Gastroesophageal sphincter (tissue), 4 donors: ENCODE measurements at regions not wholly inside any gene's neighbourhood (a gene's known extent, or its start where the extent isn't known, plus 50 kb on each side); places are given as distances from the start of the nearest gene placed in this dataset.
A peak's percentile ranks its signal among the peaks of the same experiment; 100 is the strongest.

Source experiments
- ATAC-seq: fragments of 150-250 bp; one replicate; pipeline ENCODE4 v1.9.1; 2016; ENCODE audit warnings: mild to moderate bottlenecking, moderate library complexity
- H3K27ac ChIP-seq, 4 donors: fragments of 200-600 bp; sonication (generic) in 3 of 4; 1 replicate in 3 of 4; 2 replicates in 1 of 4; pipeline ENCODE4 v1.5.1; 2016 to 2019
- H3K27me3 ChIP-seq: fragments of 200-600 bp; sonication (generic); one replicate; pipeline ENCODE4 v1.5.1; 2019
- H3K36me3 ChIP-seq, 2 donors: fragments of 200-600 bp; sonication (generic); one replicate each; pipeline ENCODE4 v1.5.1; 2019; ENCODE audit warnings: control low read depth in 1 of 2
- H3K4me1 ChIP-seq, 3 donors: fragments of 200-600 bp; sonication (generic); 1 replicate in 2 of 3; 2 replicates in 1 of 3; pipeline ENCODE4 v1.5.1; 2016 to 2019; ENCODE audit warnings: control low read depth in 2 of 3
- H3K4me3 ChIP-seq, 2 donors: fragments of 200-600 bp; sonication (generic); one replicate each; pipeline ENCODE4 v1.5.1; 2019; ENCODE audit warnings: mild to moderate bottlenecking in 1 of 2, moderate library complexity in 1 of 2
- H3K9me3 ChIP-seq, 3 donors: fragments of 200-600 bp; sonication (generic); one replicate each; pipeline ENCODE4 v1.5.1; 2017 to 2019; ENCODE audit warnings: control low read depth in 2 of 3
- EP300 ChIP-seq: sonication (generic); formaldehyde crosslinking; IDR thresholded peaks from one replicate; pipeline ENCODE4 v1.6.1; 2017; ENCODE audit warnings: antibody characterized with exemption, mild to moderate bottlenecking
- POLR2A ChIP-seq, 2 donors: fragments of 450-650 bp; IDR thresholded peaks; one replicate each; pipeline ENCODE4 v1.6.1; 2017; ENCODE audit warnings: antibody characterized with exemption in 2 of 2, mild to moderate bottlenecking in 2 of 2, moderate library complexity in 1 of 2
- POLR2AphosphoS5 ChIP-seq: sonication (generic); formaldehyde crosslinking; IDR thresholded peaks from one replicate; pipeline ENCODE4 v1.6.1; 2017; ENCODE audit warnings: antibody characterized with exemption
- WGBS, 2 donors: methylation state at CpG; one replicate each; pipeline ENCODE4 v1.1.5; 2018; ENCODE audit warnings: low coverage in 1 of 2; 5-methylcytosine and 5-hydroxymethylcytosine counted together
- TF ChIP-seq, protein P1 (sequence below), 4 experiments: fragments of 200-600 bp in 2 of 4; fragments of 450-650 bp in 2 of 4; sonication (generic) in 1 of 4; IDR thresholded peaks; one replicate each; pipeline ENCODE4 v1.5.1; 2017 to 2019; ENCODE audit warnings: antibody characterized with exemption in 4 of 4, mild to moderate bottlenecking in 2 of 4, moderate library complexity in 2 of 4

DNA sequence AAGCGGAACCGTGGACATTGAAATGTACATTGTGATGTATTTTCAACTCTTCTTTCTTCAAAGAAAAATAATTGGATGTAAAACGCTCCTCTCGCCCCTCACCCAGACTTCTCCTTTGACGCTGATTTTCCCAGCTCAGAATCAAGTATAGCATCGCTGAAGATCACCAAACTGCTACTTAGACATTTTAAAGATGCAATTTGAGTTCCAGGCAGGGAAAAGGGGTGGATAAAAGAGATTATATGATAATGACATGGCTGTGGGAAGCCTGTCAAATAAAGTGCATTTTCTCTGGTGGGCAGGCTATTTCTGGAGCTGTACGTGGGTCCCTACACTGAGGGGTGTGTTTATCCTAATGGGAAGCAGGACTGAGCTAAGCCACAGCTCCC lies 240.4 kb downstream of the CDC5L start:
- Histone ChIP-seq H3K4me1 (no peaks in the 10 kb centered on the region), H3K4me3 (no peak overlapping the region), H3K27ac (no peak overlapping the region), H3K9me3 (no peaks in the 10 kb centered on the region), H3K36me3 (no peaks in the 10 kb centered on the region), H3K27me3 (peaks cover 20% of the 10 kb centered on the region)
- WGBS, 2 donors, result 68 to 80% methylated on average over 6 to 7 of the region's 7 CpGs
- no peak for ATAC-seq
- TF ChIP-seq POLR2A (IDR thresholded peaks at IDR 0.05), result no peak
- no peak for TF ChIP-seq POLR2AphosphoS5
- TF ChIP-seq, protein P1, sequence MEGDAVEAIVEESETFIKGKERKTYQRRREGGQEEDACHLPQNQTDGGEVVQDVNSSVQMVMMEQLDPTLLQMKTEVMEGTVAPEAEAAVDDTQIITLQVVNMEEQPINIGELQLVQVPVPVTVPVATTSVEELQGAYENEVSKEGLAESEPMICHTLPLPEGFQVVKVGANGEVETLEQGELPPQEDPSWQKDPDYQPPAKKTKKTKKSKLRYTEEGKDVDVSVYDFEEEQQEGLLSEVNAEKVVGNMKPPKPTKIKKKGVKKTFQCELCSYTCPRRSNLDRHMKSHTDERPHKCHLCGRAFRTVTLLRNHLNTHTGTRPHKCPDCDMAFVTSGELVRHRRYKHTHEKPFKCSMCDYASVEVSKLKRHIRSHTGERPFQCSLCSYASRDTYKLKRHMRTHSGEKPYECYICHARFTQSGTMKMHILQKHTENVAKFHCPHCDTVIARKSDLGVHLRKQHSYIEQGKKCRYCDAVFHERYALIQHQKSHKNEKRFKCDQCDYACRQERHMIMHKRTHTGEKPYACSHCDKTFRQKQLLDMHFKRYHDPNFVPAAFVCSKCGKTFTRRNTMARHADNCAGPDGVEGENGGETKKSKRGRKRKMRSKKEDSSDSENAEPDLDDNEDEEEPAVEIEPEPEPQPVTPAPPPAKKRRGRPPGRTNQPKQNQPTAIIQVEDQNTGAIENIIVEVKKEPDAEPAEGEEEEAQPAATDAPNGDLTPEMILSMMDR (IDR thresholded peaks at IDR 0.05), result no peak
- TF ChIP-seq EP300, result no peak

DNA sequence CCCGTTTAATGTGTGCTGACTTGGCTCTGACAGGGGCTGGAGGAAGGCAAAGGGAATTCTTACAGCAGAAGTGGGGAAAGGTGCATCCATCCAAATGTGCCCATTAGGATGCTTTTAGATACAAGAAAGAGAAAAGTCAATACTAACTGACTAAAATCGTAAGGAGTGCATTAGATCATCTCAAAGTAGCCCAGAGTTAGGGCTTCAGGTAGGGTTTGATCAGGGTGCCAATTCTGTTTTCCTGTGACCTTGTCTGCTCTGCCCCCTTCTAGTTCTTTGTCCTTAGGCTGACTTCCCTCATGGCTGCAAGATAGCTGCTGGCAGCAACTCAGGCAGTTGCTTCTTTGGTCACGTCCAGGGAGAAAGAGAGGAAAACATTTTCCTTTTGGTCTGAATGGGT lies 240.8 kb downstream of the CDC5L start:
- WGBS, 2 donors, result 75 to 92% methylated on average over 2 of the region's 3 CpGs
- TF ChIP-seq POLR2AphosphoS5, result no peak
- TF ChIP-seq EP300, result no peak
- TF ChIP-seq POLR2A (IDR thresholded peaks at IDR 0.05), result no peak
- TF ChIP-seq, protein P1 (IDR thresholded peaks at IDR 0.05), result no peak
- no peaks in the 10 kb centered on the region for H3K9me3 ChIP-seq
- no peak for ATAC-seq
- no peaks in the 10 kb centered on the region for H3K4me1 ChIP-seq
- peaks cover 20% of the 10 kb centered on the region for H3K27me3 ChIP-seq
- H3K36me3 ChIP-seq, result no peaks in the 10 kb centered on the region
- no peak overlapping the region for H3K27ac ChIP-seq
- H3K4me3 ChIP-seq, result no peak overlapping the region

DNA sequence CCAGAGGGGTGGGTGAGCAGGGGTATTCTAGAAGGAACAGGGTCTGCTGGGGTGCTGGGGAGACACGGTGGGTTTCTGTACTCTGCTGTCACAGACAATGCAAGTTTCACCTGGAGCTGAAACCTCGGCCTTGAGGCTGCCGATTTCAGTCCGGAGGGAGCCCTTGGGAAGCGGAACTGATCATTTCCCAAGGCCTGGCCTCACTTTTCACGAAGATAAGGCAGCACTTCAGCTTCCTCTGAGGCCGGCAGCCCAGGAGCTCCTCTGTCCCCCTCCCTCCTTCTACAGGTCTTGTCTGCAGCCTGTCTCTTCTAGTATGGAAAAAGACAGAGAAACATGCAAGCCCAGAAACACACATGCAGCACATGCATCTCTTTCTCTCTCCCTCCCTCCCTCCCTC lies 242.1 kb downstream of the CDC5L start:
- TF ChIP-seq EP300 (no peak), POLR2A (IDR thresholded peaks at IDR 0.05) (no peak), POLR2AphosphoS5 (no peak)
- TF ChIP-seq, protein P1 (IDR thresholded peaks at IDR 0.05), result no peak
- H3K4me3 ChIP-seq, result no peak overlapping the region
- H3K27me3 ChIP-seq, result peaks cover 29% of the 10 kb centered on the region
- no peaks in the 10 kb centered on the region for H3K4me1 ChIP-seq
- WGBS, 2 donors, result 59 to 77% methylated on average over 4 to 5 of the region's 7 CpGs
- no peak for ATAC-seq
- H3K9me3 ChIP-seq, result no peaks in the 10 kb centered on the region
- H3K27ac ChIP-seq, result no peak overlapping the region
- no peaks in the 10 kb centered on the region for H3K36me3 ChIP-seq

DNA sequence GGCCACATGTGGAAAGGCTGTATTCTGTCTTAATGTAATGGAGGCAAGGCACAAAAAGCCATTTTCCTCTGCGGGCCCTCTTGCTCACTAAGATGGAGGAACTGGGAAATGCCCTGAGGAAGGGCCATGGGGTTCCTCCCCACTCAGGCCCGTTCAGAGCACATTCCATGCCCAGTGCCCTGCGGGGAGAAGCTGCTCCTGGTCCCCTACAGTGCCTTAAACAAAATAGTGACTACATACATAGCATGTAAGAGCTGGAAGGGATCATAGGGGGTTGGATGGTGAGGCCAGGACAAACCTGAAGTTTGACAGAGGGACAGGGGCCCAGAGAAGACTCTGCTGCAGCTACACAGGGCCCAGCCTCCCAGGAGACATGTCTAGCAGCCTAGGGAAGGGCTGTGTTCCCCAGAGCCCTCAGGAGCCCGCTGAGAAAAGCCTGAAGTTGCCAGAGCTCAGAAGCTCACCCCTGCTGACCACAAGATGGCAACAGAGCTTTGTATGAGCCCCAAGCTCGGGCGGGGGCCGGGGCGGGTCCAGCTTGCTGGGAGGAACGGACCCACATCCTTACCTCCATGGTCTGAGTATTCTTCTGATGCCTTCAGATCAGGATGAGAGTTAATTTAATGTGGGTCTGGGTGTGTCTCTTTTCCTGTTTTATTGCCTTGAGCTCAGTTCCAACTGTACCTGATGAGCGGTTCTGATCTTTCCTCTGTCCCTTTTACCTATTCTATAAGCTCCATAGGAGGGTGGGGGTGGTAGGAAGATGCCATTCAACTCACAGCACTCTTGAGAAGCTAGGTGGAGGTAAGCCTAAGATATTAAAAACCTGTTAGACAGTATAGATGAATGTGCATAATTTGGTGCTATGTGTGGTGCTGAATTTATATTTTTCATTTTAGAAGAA lies 242.9 kb downstream of the CDC5L start:
- no peaks in the 10 kb centered on the region for H3K9me3 ChIP-seq
- H3K4me1 ChIP-seq, result no peaks in the 10 kb centered on the region
- H3K27me3 ChIP-seq, result peaks cover 34% of the 10 kb centered on the region
- H3K27ac ChIP-seq, result no peak overlapping the region
- TF ChIP-seq POLR2AphosphoS5, result no peak
- TF ChIP-seq EP300, result no peak
- no peak for TF ChIP-seq POLR2A (IDR thresholded peaks at IDR 0.05)
- TF ChIP-seq, protein P1 (IDR thresholded peaks at IDR 0.05), result peak in 2 of 4 experiments; percentile 4 to 44
- H3K4me3 ChIP-seq, result no peak overlapping the region
- H3K36me3 ChIP-seq, result no peaks in the 10 kb centered on the region
- 17 to 21% methylated on average over 7 to 8 of the region's 10 CpGs for WGBS, 2 donors
- no peak for ATAC-seq

DNA sequence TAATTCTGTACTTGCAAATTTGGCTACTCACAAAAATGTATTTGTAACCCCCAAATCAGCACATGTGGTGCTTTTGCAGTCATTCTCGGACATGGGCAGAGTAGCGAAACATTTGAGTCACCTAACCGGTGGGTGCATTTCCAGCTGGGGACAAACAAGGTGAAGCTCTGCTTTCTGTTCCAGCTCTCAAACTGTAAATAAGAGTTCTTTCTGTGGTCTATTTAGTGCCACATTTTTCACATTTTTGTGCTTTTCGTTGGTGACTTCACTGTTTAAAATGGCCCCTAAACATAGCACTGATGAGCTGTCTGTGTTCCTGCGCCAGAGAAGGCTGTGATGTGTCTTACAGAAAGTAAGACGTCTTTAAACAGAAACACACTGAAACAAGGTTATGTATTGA lies 244.5 kb downstream of the CDC5L start:
- Histone ChIP-seq H3K36me3 (no peaks in the 10 kb centered on the region), H3K27me3 (peaks cover 38% of the 10 kb centered on the region), H3K4me1 (no peaks in the 10 kb centered on the region), H3K27ac (no peak overlapping the region), H3K9me3 (no peaks in the 10 kb centered on the region), H3K4me3 (no peak overlapping the region)
- 62 to 84% methylated on average over 3 to 6 of the region's 6 CpGs for WGBS, 2 donors
- TF ChIP-seq, protein P1 (IDR thresholded peaks at IDR 0.05), result no peak
- no peak for TF ChIP-seq POLR2A (IDR thresholded peaks at IDR 0.05)
- TF ChIP-seq EP300, result no peak
- no peak for TF ChIP-seq POLR2AphosphoS5
- no peak for ATAC-seq
